Stimulated activated CD4-positive, alpha-beta T cell treated with anti-CD3 and anti-CD28 coated beads, TNF-alpha, amount 100 ng/mL, for 24 hours (primary cell): ENCODE measurements at regions not wholly inside any gene's neighbourhood (a gene's known extent, or its start where the extent isn't known, plus 50 kb on each side); places are given as distances from the start of the nearest gene placed in this dataset.

Experiments
- DNase-seq, 3 experiments: peaks; one replicate each; pipeline ENCODE4 v3.0.0-alpha.2; 2020; ENCODE audit warnings: low read depth in 3 of 3

DNA sequence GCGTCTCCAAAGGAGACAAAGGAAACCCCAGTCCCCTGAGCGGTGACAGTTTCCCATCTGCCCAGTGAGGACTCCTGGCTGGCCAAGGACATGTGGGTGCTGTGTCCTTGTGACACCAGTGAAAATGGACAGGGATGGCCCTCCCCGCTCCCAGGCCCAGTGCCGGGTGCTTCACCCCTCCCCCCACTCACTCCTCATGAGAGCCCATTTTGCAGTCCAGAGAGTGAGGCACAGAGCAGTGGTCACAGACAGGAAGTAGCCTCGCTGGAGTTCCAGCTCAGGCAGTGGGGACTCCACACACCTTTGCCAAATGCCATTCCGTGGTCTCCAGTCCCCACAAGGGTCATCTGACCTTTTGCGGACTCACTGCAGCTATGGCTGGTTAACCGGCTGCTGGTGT is 642.9 kb downstream of the PTPRU start:
- DNase-seq, result no peak

GRCh38 chr1:29878501-29878900 is 642.2 kb downstream of the PTPRU start:
- no peak for DNase-seq

- no peak for DNase-seq
Observed at GRCh38 chr1:29876902-29877301, 640.6 kb downstream of the PTPRU start.

GRCh38 chr1:29876441-29876840 is 640.1 kb downstream of the PTPRU start:
- DNase-seq, result no peak

GRCh38 chr1:29875557-29876028 is 639.3 kb downstream of the PTPRU start:
- DNase-seq, result no peak

GRCh38 chr1:29870621-29871020 is 634.3 kb downstream of the PTPRU start:
- no peak for DNase-seq

DNA sequence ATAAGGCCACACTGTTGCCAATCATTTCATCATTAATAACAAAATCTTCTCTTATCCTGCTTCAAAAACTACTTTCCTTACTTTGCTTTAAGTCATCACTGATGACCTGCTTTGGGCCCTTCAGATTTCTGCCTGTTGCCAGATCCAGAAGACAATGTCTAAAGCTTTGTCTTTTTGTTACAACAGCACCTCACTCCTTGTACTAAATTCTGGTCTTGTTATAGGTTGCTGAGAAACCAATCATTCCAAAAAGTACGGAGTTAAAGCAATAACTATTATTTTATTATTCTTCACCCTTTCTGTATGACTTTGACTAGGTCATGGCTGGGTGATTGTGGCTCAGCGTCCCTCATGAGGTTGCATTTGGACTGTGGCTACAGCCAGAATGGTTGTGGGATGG is 633.5 kb downstream of the PTPRU start:
- no peak for DNase-seq

DNA sequence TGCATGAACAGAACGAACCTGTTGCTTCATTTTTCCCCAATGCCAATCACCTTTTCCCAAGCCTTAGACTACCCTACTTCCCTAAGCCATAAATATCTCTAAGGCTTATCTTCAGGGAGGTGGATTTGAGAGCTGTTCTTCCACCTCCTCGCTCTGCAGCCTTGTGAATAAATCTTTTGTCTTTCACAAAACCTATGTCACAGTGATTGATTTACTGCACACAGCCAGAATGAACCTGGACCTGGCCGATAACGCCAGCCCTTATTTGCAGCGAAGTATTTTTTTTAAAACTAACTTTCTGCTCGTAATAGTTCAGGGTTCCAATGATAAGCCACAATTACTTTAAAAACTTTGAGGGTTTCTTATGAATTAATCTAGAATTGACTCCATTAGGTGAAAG is 632.6 kb downstream of the PTPRU start:
- no peak for DNase-seq

DNA sequence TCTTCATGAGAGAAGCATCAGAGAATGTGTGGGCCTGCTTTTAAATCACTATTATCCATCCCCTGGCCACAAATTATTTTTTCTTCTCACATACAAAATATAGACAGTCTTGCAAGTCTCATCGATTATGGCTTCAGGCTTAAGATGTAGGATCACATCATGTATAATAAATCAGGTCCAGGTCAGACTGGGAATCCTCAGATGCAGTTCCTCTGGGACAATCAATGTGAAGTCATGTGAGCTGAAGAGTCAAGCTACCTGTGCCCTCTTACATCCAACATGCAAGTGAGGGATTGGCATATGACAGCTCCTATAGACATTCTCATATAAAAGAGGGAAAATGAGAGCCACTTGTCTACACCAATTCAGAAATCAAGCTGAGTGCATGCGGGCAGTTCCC is 631.8 kb downstream of the PTPRU start:
- DNase-seq, result no peak

DNA sequence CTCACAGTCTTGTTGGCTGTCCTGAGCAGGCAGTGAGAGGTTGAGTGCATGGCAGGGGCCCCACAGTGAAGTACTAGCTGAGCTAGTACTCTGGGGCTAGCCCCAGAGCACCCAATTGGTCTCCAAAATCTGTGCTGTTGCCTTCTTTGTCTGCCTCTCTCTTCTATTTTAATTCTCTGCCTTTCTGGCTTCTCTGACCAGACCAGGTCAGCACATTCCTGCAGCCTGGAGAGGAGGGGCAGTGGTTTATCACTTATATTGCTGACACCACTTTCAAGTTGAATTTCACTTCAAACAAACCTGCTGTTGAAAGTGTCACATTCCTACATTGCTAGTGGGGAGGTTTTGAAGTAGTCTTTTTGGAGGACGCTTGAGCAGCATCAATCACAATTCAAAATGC is 628.7 kb downstream of the PTPRU start:
- DNase-seq, result no peak

GRCh38 chr1:29864431-29865022 is 628.2 kb downstream of the PTPRU start:
- no peak for DNase-seq

DNA sequence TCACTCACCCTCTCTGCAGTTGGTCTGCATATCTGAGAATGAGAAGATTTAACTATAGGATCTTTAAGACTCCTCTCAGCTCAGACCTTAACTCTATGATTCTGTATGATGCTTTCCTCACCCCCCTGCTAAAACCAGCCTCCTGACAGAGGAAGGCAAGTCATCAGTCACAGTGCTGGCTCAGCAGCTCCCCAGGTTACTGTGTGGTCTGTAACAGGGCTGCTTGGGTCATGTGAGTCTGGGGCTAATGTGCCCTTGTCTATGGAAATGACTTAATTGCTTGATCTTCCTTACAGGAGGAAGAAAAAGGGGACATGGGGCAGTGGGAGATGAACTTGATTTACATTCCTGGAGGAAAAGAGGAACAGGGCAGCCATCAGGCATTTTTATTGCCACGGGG is 625.6 kb downstream of the PTPRU start:
- DNase-seq, result no peak

DNA sequence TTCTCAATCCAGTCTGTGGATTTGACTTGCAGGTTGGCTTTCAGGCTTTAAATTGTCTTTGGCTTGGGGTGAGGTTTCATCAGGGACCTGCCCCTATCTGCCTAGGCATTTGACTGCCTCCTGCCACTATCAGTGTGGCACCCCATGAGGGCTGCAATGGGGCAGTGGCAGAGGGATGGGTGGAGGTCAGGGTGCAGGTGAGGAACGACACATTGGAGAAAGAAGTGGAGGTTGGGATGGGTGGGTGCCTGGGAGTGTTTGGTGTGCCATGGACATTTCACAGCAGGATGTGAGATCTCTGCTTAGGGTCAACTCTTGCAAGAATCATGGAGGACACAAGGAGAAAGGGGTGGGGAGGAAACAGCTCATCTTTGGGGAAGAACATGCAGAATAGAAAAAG is 625.1 kb downstream of the PTPRU start:
- no peak for DNase-seq

- no peak for DNase-seq
Observed at GRCh38 chr1:29860681-29861080, 624.4 kb downstream of the PTPRU start.

- no peak for DNase-seq
Observed at GRCh38 chr1:29860056-29860455, 623.7 kb downstream of the PTPRU start.

DNA sequence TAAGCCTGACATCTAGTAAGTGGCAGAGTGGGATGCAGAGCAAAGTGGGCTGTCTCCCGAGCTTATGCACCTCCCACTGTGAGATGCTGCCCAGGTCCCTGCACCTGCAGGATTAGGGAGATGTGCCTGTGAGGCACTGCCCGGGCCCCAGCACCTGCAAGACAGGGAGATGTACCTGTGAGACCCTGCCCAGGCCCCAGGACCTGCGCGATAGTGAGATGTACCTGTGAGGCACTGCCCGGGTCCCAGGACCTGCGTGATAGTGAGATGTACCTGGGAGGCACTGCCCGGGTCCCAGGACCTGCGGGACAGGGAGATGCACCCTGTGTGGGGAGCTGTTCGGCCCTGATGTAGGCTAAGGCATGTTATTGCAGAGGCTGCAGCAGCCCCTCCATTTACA is 622.8 kb downstream of the PTPRU start:
- no peak for DNase-seq

DNA sequence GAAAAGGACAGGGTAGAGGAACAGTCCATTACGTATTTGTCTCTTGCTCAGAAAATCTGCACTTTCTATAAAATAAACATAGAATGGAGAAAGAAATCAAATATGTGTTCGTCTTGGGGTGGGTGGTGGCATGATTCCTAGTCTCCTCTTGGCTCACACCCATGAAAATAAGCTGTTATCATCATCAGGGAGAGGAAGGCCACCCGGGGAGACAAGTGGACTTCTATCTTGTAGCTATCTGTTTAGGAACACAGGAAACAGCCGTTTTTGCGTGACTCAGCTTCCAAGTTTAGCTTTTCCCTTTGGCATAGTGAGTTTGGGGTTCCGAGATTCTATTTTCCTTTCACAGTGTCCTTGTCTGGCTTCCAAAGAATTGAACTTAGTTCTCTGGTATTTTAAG is 622.3 kb downstream of the PTPRU start:
- no peak for DNase-seq

GRCh38 chr1:29856340-29857114 is 620.2 kb downstream of the PTPRU start:
- no peak for DNase-seq

GRCh38 chr1:29855561-29856160 is 619.3 kb downstream of the PTPRU start:
- no peak for DNase-seq

GRCh38 chr1:29854700-29855276 is 618.5 kb downstream of the PTPRU start:
- DNase-seq, result no peak

DNA sequence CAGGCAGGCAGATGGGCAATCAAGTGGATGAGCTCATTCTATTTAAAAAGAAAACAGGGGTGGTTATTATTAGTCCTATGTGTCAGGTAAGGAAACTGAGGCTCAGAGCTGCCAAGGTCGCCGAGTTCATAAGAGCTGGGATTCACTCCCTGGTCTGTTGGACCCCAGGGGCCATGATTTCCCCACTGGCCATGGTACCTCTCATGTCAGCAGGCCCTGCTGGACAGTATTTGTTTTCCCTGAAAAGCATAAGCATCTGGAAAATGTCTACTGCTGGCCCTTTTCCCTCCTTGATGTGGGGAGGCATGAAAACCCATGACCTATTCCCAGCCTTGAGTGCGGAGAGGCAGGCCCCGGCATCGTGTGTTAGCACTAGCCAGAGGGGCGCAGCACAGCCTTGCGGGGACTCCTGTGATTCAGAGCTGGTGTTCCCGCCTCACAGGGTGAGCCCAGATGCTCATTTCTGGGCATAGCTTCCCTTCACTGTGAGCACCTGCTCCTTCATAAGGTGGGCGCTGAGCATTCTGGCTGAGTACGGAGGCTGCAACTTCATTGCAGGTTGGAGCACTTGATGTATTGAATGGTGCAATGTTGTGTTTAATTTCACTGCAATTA is 617.5 kb downstream of the PTPRU start:
- no peak for DNase-seq

DNA sequence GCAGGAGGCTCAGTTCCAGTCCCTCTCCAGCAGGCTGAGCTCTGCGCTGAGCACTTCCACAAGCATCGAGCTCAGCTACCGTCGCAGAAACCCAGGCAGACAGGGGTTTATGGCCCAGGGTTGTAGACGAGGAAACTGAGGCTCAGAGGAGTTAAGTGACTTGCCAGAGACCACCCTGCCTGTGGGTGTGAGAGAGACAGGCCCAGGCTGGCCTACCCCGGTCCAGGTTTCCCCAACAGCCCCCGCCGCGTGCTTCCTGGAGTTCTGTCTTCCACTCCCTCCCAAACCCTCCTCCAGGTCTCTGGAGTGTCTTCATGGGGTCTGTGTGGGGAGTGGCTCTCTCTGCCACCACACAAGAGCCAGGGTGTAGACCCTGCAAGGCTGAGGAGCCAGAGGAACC is 615.9 kb downstream of the PTPRU start:
- DNase-seq, result no peak
